ENCODE measurements at regions not wholly inside any gene's neighbourhood (a gene's known extent, or its start where the extent isn't known, plus 50 kb on each side); places are given as distances from the start of the nearest gene placed in this dataset.

DNA sequence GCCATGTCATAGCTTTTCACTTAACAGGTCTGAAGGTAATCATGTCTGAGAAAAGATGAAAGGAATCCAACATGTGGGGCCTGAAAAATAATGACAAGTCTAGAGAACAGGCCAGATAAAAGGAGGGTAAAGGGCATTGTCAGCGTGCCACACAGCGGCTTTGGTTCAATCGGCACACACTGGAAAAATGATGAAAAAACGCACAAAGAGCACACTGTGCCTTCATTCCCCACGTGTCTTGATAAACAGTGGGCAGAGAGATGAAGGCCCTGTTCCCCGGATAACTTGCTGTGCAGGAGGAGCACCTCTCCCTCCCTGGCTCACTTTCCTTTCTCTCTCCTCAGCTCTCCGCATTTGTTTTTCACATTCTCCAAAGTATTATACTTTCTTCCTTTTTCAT lies 766.3 kb downstream of the TDRD15 start:
- TF ChIP-seq, protein P1, sequence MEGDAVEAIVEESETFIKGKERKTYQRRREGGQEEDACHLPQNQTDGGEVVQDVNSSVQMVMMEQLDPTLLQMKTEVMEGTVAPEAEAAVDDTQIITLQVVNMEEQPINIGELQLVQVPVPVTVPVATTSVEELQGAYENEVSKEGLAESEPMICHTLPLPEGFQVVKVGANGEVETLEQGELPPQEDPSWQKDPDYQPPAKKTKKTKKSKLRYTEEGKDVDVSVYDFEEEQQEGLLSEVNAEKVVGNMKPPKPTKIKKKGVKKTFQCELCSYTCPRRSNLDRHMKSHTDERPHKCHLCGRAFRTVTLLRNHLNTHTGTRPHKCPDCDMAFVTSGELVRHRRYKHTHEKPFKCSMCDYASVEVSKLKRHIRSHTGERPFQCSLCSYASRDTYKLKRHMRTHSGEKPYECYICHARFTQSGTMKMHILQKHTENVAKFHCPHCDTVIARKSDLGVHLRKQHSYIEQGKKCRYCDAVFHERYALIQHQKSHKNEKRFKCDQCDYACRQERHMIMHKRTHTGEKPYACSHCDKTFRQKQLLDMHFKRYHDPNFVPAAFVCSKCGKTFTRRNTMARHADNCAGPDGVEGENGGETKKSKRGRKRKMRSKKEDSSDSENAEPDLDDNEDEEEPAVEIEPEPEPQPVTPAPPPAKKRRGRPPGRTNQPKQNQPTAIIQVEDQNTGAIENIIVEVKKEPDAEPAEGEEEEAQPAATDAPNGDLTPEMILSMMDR (IDR thresholded peaks at IDR 0.05) = no peak

DNA sequence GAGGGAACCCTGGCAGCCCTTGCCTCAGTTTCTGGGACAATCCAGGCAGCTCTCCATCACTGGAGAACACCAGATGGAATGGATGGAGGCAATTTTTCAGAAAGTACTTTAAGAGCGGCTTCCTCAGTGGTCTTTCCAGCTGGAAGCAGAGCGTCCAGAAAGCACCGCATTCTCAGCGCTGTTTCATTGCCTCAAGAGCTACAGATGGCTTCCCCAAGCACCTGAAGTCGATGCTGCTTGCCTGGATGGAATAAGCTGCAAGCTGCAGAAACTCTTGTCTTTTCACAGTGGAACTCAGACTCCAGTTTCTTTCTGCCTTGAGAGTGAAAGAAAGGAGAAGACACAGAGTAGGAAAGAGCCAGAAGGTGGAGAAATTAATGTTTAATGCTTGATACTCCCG lies 766.9 kb downstream of the TDRD15 start:
- TF ChIP-seq, protein P1 (IDR thresholded peaks at IDR 0.05) = no peak

DNA sequence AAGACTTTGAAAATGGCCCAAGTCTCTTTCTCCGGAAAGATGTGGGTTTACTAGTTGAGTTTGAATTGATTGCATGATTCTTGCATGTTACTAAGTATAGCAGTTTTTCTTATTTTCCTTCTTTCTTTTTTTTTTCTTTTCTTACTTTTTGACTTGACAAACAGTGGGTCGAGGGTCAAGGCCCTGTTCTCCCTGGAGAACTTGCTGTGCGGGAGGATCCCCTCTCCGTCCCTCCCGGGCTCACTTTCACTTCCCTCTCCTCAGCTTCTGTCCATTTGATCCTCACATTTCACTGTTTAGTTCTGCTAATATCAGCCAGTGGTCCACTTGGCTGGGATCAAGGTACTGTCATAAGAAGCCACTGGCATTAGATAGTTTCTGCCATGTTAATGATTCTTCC lies 767.4 kb downstream of the TDRD15 start:
- TF ChIP-seq, protein P1 (IDR thresholded peaks at IDR 0.05) = no peak

DNA sequence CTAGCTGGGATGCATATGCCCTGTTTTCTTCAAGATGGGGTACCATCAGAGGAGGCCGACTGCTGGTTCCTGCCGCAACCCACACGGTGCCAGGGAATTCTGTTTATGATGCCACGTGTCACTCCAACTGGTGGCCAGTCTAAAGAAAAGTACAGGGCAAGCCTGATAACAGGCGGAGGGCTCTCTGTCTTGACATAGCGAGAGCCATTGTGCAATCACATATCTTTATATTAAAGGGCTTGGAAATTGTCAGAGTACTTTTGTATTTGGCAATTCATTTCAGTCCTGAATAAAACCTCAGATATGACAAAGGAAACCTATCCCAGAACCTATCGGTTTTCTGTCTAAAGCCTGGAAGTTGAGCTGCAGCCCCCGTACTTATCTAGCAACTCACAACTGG lies 768.4 kb downstream of the TDRD15 start:
- TF ChIP-seq, protein P1 (IDR thresholded peaks at IDR 0.05) = no peak

DNA sequence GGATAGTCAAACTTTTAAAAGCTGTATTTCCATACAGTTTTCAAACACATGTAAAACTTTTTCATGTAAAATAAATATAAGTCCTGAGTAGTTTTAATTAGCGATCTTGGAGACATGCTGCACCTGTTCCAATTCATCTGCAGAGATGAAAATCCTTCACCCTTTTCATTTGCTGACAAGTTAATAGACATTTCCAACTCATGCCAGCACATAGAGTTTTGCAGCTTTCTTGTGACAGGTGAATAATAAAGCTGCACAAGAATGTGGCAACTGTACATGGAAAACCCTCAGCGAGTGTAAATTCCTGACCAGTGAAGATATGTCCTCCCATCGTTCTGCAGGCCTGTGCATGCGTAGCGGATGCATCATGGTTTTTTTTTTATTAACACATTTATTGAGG lies 771.4 kb downstream of the TDRD15 start:
- TF ChIP-seq, protein P1 (IDR thresholded peaks at IDR 0.05) = no peak

DNA sequence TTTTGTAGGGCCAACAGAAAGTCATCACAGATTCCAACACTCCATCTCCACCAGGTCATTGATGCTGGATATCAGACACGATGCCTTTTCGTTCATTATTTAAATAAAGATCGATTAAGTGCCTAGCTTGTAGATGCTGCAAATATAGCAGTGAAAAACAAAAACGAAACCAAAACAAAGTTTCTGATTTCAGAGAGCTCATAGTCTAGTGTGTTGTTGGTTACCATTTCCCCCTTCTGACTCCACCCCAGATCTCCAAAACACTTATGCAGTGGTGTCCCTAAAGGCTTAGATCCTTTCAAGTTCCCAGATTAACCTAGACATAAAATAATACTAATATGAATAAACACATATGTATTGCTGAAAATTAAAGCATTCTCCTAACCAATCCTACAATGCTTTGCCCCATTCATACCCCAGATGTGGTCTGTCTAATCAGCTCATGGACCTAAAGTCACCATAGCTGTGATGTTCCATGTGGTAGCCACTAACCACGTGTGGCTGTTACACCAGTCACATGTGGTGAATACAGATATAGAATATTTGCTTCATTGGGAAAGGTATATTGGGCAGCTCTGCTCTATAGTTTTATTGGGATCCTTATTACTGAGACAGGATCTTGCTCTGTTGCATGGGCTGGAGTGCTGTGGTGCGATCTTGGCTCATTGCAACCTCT lies 787.2 kb downstream of the TDRD15 start:
- TF ChIP-seq, protein P1 (IDR thresholded peaks at IDR 0.05) = no peak

DNA sequence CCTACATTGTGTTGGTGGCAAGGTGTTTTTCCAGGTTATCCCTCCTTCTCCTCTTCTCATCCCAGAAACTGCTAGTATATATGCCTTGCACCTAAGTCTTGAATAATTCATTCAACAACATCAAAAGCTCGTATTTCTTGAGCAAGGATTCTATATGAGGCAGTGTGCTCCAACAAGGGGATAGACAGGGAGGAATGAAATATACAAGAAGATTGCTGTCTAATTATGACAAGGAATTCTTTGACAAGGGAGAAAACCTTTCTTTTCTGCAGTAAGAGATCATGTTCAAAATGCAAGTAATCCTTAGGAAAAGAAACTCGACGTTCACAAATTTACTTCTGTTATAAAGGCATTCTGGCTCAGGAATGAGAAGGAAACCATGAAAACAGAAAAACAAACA lies 788.6 kb downstream of the TDRD15 start:
- TF ChIP-seq, protein P1 (IDR thresholded peaks at IDR 0.05) = no peak

DNA sequence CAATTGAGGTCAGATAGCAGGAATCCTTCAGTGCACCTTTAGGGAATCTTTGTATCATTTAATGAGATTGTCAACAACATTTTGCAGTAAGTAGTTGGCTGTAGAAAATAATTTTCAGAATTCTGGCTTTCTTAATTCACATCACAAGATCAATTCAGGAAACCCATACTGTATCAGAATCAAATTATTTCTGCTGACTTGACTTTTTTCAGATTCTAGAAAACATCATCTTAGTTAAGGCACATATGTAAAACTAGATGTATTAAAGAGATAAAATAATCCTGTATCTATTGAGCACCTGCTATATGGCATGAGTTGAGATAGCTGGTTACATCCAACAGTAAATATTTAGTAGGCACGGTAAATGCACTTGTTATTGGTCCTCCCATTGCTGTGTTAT lies 791.4 kb downstream of the TDRD15 start:
- TF ChIP-seq, protein P1 (IDR thresholded peaks at IDR 0.05) = no peak

Measured in LNCAP (cell line).